ENCODE measurements at regions not wholly inside any gene's neighbourhood (a gene's known extent, or its start where the extent isn't known, plus 50 kb on each side); places are given as distances from the start of the nearest gene placed in this dataset.
A peak's percentile ranks its signal among the peaks of the same experiment; 100 is the strongest.

- no peak for TF ChIP-seq REST (IDR thresholded peaks at IDR 0.05; ENCODE audit: unreplicated experiment)
Measured at GRCh38 chr2:196464311-196464710, 175.2 kb upstream of the CCDC150 start (continued).

GRCh38 chr2:196466581-196466980 lies 172.9 kb upstream of the CCDC150 start:
- Histone ChIP-seq H2AFZ (no peak overlapping the region), H3K79me2 (replicated peaks; ENCODE audit: insufficient read depth) (no peaks in the 10 kb centered on the region), H3K4me3 (no peak overlapping the region), H3F3A (replicated peaks; ENCODE audit: low read depth) (no peaks in the 10 kb centered on the region), H3K9me2 (ENCODE audit: insufficient read depth) (no peaks in the 10 kb centered on the region), H3K4me1 (ENCODE audit: insufficient read depth) (peaks cover 26% of the 10 kb centered on the region; the same call in 1 of the 2 replicates), H3K36me3 (ENCODE audit: insufficient read depth) (no peaks in the 10 kb centered on the region), H3K4me2 (no peak overlapping the region), H3K27ac (ENCODE audit: low read depth) (no peak overlapping the region), H4K20me1 (replicated peaks; ENCODE audit: insufficient read depth) (no peaks in the 10 kb centered on the region), H3K27me3 (ENCODE audit: insufficient read depth) (no peaks in the 10 kb centered on the region)
- H3K27me3 Mint-ChIP-seq (ENCODE audit: insufficient read depth, low read depth, poor library complexity) = no peaks in the 10 kb centered on the region
- no peak overlapping the region for H3K4me3 Mint-ChIP-seq
- no peak for ATAC-seq
- no peak overlapping the region; the same call in 1 of the 2 replicates for H3K27ac Mint-ChIP-seq
- TF ChIP-seq CTCF (conservative IDR thresholded peaks at IDR 0.05; ENCODE audit: low read depth in 2 of 2) = no peak
- H3K4me1 Mint-ChIP-seq = peaks cover 31% of the 10 kb centered on the region
- DNase-seq (ENCODE audit: low spot score) = no peak
- H3K36me3 Mint-ChIP-seq (ENCODE audit: low read depth) = no peaks in the 10 kb centered on the region
- no peaks in the 10 kb centered on the region for H3K9me3 Mint-ChIP-seq

GRCh38 chr2:196468394-196468793 lies 171.1 kb upstream of the CCDC150 start:
- no peaks in the 10 kb centered on the region for H4K20me1 ChIP-seq (replicated peaks; ENCODE audit: insufficient read depth)
- H3K4me3 Mint-ChIP-seq = no peak overlapping the region
- no peaks in the 10 kb centered on the region for H3F3A ChIP-seq (replicated peaks; ENCODE audit: low read depth)
- no peak overlapping the region for H3K27ac Mint-ChIP-seq
- ATAC-seq (no peak), DNase-seq (ENCODE audit: low spot score) (peak; percentile 57)
- H3K4me2 ChIP-seq = no peak overlapping the region
- H3K9me2 ChIP-seq (ENCODE audit: insufficient read depth) = no peaks in the 10 kb centered on the region
- no peak overlapping the region for H3K4me3 ChIP-seq
- H3K9me3 Mint-ChIP-seq = no peaks in the 10 kb centered on the region
- no peaks in the 10 kb centered on the region for H3K27me3 Mint-ChIP-seq (ENCODE audit: insufficient read depth, low read depth, poor library complexity)
- H3K27ac ChIP-seq (ENCODE audit: low read depth) = no peak overlapping the region
- no peaks in the 10 kb centered on the region for H3K79me2 ChIP-seq (replicated peaks; ENCODE audit: insufficient read depth)
- no peaks in the 10 kb centered on the region for H3K27me3 ChIP-seq (ENCODE audit: insufficient read depth)
- no peak overlapping the region for H2AFZ ChIP-seq
- no peaks in the 10 kb centered on the region for H3K36me3 ChIP-seq (ENCODE audit: insufficient read depth)
- TF ChIP-seq CTCF (conservative IDR thresholded peaks at IDR 0.05; ENCODE audit: low read depth in 2 of 2) = peak; percentile 63 to 68
- TF ChIP-seq ZNF114 (CRISPR knock-in tag; IDR thresholded peaks at IDR 0.05) = no peak
- H3K4me1 Mint-ChIP-seq = peaks cover 30% of the 10 kb centered on the region
- peaks cover 26% of the 10 kb centered on the region; the same call in 1 of the 2 replicates for H3K4me1 ChIP-seq (ENCODE audit: insufficient read depth)
- H3K36me3 Mint-ChIP-seq (ENCODE audit: low read depth) = no peaks in the 10 kb centered on the region

All from GM23338 (cell line).